ENCODE measurements at regions not wholly inside any gene's neighbourhood (a gene's known extent, or its start where the extent isn't known, plus 50 kb on each side); places are given as distances from the start of the nearest gene placed in this dataset.
"Not testable (repeated sequence)": the region's sequence is repeated elsewhere in the genome, so short reads cannot be mapped to it uniquely, and the experiment has no call there.

DNA sequence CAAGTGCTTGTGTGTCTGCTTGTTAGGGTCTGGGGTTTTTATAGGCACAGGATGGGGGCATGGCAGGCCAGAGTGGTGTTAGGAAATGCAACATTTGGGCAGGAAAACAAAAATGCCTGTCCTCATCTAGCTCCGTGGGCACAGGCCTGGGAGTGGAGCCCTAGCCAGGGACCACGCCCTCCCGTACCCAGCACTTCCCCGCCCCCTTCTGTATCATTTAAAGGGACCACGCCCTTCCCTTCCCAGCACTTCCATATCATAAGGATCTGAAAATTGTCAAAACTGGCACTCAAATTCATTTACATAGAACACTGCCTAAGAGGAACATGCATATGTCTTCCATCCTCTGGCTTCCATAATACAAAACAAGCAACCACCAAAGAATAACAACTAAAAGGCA, 185.8 kb downstream of the B3GLCT start:
- DNase-seq (ENCODE audit: low read depth), result no peak

DNA sequence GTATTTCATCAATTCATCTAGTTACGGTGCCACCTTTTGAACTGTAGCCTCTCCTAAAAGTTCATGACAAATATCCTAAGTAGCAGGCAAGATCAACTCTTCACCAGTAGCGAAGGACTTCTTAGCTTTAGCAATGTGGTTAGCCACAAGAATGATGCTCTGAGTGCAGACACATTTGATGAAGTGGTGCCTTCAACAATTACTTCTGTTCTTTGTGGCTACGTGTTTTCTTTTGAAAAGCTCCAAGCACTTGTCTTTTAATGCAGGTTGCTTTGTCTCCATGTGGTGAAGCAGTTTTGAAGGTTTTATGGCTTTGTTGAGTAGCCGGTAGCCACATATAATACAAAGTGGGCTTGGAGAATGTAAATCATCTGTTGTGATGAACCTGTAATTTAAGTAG, 194.7 kb downstream of the B3GLCT start:
- DNase-seq (ENCODE audit: low read depth), result peak; percentile 38

- no peak for DNase-seq (ENCODE audit: low read depth)
Measured at GRCh38 chr13:31395090-31395489, 195.3 kb downstream of the B3GLCT start.

DNA sequence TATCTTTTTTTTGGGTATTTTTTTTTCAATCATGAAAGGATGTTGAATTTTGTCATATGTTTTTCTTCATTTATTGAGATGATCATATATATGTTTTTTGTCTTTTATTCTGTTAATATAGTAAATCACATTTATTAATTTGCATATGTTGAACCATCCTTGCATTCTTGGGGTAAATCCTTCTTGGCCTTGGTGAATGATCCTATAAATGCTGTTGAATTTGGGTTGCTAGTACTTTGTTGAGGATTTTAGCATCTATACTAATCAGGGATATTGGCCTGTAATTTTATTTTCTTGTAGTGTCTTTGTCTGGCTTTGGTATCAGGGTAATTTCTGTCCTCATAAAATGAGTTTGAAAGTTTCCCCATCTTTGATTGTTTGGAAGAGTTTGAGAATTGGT, 199.9 kb downstream of the B3GLCT start:
- DNase-seq (ENCODE audit: low read depth), result no peak

- not testable (repeated sequence) for DNase-seq (ENCODE audit: low read depth)
Measured at GRCh38 chr13:31403711-31404110, 203.9 kb downstream of the B3GLCT start.

DNA sequence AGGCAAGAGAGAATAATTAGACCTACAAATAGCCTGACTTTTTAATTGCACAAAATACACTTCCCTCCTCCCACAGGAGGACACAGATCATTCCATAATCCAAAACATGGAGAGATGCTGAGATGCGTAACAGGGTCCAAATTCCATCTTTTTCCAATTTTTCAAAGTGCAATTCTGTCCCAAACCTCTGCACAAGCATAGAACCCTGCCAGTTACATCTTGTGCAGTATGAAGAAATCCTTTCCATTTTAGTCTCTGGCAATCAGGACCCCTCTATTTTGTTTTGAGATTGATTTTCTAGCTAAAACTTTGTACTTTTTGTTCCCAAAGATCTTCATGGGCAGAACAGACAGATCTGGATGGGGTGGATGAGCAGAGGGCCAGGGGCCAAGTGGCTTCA, 209.2 kb downstream of the B3GLCT start:
- no peak for DNase-seq (ENCODE audit: low read depth)

DNA sequence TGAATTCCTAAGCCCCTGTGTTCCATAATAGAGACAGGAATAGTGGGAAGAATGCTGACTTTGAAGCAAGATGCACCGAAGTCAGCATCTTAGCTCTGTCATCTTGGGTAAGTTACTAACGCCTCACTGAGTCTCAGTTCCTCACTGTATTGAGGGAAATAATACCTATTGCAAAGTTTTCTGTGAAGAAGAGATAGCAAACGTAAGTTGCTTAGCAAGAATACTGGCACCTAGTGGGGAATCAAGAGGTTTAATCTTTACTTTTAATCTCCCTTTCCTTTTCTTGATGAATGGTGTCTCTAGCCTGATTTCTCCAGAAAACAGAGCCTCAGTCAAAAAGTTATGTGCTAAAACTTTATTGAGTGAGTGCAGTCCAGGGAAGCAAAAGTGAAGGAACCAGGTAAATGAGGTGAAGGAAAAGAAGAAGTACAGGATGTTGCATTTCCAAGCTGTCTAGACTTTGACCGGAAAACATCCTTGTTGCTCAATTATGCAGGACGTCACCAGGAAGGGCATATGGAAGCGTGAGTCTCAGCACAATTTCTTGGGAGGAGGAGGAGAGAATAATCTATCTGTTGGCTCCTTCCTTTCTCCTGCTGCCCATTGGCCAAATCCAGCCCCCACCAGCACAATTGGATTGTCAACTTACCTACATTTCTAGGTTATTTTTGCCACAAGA, 210.0 kb downstream of the B3GLCT start:
- no peak for DNase-seq (ENCODE audit: low read depth)

GRCh38 chr13:31413516-31413915, 213.7 kb downstream of the B3GLCT start:
- DNase-seq (ENCODE audit: low read depth), result no peak

- no peak for DNase-seq (ENCODE audit: low read depth)
Measured at GRCh38 chr13:31416066-31416465, 216.3 kb downstream of the B3GLCT start.

- no peak for DNase-seq (ENCODE audit: low read depth)
Measured at GRCh38 chr13:31418186-31418585, 218.4 kb downstream of the B3GLCT start.

- DNase-seq (ENCODE audit: low read depth), result no peak
Measured at GRCh38 chr13:31421756-31422155, 222.0 kb downstream of the B3GLCT start.

- DNase-seq (ENCODE audit: low read depth), result peak; percentile 66
Measured at GRCh38 chr13:31424130-31424729, 224.5 kb downstream of the B3GLCT start.

GRCh38 chr13:31426395-31426794, 226.6 kb downstream of the B3GLCT start:
- DNase-seq (ENCODE audit: low read depth), result no peak

GRCh38 chr13:31427151-31428100, 227.7 kb downstream of the B3GLCT start:
- no peak for DNase-seq (ENCODE audit: low read depth)

GRCh38 chr13:31431722-31432137, 232.0 kb downstream of the B3GLCT start:
- DNase-seq (ENCODE audit: low read depth), result peak; percentile 33

DNA sequence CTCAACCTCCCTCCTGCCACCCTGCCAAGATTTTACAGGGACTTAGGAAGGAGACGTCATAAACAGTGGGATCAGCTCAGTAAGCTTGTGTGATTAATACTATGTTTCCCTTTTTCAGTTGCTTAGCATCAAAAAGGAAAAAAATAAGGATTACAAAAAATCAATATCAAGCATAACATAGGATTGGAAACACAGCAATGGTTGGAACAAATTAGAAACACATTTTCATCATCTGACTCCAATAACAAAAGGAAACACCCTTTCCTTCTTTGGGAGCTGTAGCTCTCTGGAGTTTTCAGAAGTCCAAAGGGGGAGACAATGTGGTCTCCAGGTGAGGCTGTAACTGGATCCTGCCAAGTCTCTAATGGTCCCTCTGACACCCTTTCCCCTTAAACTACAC, 233.4 kb downstream of the B3GLCT start:
- no peak for DNase-seq (ENCODE audit: low read depth)

DNA sequence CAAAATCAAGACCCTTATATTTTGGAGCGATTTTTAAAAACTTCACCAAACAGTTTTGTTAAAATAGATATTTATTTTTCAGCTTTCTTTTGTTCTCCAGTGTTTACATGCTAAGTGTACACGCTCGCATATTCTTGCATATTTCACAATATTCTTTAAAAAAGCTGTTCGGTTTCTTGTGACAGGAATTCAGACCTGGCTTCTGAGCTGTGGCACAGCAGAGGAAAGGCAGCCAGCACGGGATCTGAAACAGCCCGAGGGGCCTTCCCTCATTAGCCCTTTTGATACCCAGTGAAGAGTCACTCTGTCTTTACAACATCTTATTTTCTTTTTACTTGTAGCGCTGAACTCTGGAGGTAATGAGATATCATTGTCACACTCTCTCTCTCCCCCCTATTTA, 234.0 kb downstream of the B3GLCT start:
- DNase-seq (ENCODE audit: low read depth), result no peak

- no peak for DNase-seq (ENCODE audit: low read depth)
Measured at GRCh38 chr13:31434613-31435012, 234.8 kb downstream of the B3GLCT start.

DNA sequence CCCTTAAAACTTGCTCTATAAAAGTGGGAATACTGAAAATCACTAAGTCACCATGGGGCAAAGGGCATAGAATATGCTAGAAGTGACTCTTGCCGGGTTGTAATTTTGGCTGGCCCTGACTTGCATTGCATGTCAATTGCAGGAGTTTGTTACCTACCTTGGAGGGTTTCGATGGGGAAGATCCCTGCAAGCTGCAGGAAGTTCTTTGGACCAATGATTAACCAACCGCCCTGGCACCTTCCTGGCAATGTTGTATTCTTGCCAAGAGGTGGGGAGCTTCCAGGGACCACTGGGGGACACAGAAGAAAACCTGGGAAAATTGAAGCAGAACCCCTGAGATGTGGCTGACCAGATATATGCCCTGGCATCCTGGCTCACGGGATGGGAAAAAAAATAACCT, 235.8 kb downstream of the B3GLCT start:
- no peak for DNase-seq (ENCODE audit: low read depth)

DNA sequence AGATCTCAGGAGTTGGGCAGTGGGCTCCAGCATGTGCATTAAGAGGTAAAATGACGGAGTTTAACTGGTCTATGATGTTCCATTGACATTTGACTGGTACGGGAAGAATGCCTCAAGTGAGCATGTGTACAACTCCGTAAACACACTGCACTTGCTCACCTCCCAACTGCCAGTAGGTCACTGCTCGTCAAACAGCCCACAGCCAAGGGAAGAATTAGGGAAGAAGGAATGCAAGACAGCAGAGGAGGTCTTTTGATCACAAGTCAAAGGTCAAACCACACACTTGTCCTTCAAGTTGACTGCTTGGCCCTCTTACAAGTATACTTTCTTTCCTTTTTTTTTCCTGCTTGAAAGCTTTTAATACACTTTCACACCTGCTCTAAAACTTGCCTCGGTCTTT, 236.7 kb downstream of the B3GLCT start:
- DNase-seq (ENCODE audit: low read depth), result no peak

GRCh38 chr13:31437975-31438374, 238.2 kb downstream of the B3GLCT start:
- no peak for DNase-seq (ENCODE audit: low read depth)

- no peak for DNase-seq (ENCODE audit: low read depth)
Measured at GRCh38 chr13:31440132-31440531, 240.4 kb downstream of the B3GLCT start.

Data from LHCN-M2 (cell line).